CD14-positive monocyte (primary cell): ENCODE measurements at regions not wholly inside any gene's neighbourhood (a gene's known extent, or its start where the extent isn't known, plus 50 kb on each side); places are given as distances from the start of the nearest gene placed in this dataset.

Experiments used
- DNase-seq, 3 donors: peaks; one replicate each; pipeline ENCODE4 v3.0.0-alpha.2; 2011 to 2022
- H2AFZ ChIP-seq: 2 replicates; pipeline ENCODE4 v1.6.0; 2012; ENCODE audit warnings: mild to moderate bottlenecking, low read depth, low read length, inconsistent platforms; ENCODE audit not compliant: insufficient read depth, poor library complexity, severe bottlenecking
- H3K27ac ChIP-seq, 2 donors: 1 replicate in 1 of 2; 2 replicates in 1 of 2; pipeline ENCODE4 v1.5.1; 2012 to 2013; ENCODE audit warnings: low read length in 2 of 2, control low read depth in 1 of 2, inconsistent platforms in 1 of 2, low read depth in 1 of 2, mild to moderate bottlenecking in 1 of 2
- H3K27me3 ChIP-seq, 2 donors: one replicate each; pipeline versions ENCODE4 v1.6.0 to v1.6.1; 2011 to 2013; ENCODE audit warnings: low read length in 2 of 2; ENCODE audit not compliant: control insufficient read depth in 2 of 2, insufficient read depth in 2 of 2
- H3K36me3 ChIP-seq, 2 donors: replicated peaks in 1 of 2; 1 replicate in 1 of 2; 2 replicates in 1 of 2; pipeline versions ENCODE4 v1.5.1 to v1.6.1; 2012 to 2013; ENCODE audit warnings: low read length in 2 of 2, control low read depth in 1 of 2, inconsistent platforms in 1 of 2, mild to moderate bottlenecking in 1 of 2; ENCODE audit not compliant: insufficient read depth in 2 of 2, control insufficient read depth in 1 of 2
- H3K4me1 ChIP-seq, 2 donors: 1 replicate in 1 of 2; 2 replicates in 1 of 2; pipeline versions ENCODE4 v1.5.1 to v1.6.1; 2012 to 2013; ENCODE audit warnings: low read length in 2 of 2, control low read depth in 1 of 2, inconsistent platforms in 1 of 2, mild to moderate bottlenecking in 1 of 2, moderate library complexity in 1 of 2; ENCODE audit not compliant: insufficient read depth in 2 of 2, control insufficient read depth in 1 of 2
- H3K4me2 ChIP-seq: replicated peaks from 2 replicates; pipeline ENCODE3; 2012; ENCODE audit warnings: low read length, moderate library complexity, mild to moderate bottlenecking; ENCODE audit not compliant: poor library complexity, severe bottlenecking; ENCODE audit errors: extremely low read depth
- H3K4me3 ChIP-seq, 3 experiments: fragments of 200-600 bp in 1 of 3; sonication (generic) in 1 of 3; replicated peaks in 1 of 3; 1 replicate in 2 of 3; 2 replicates in 1 of 3; pipeline ENCODE4 v1.5.1; 2011 to 2013; ENCODE audit warnings: low read length in 3 of 3, mild to moderate bottlenecking in 3 of 3, control low read depth in 2 of 3, low read depth in 2 of 3, inconsistent platforms in 1 of 3, moderate library complexity in 1 of 3
- H3K79me2 ChIP-seq: 2 replicates; pipeline ENCODE4 v1.6.0; 2012; ENCODE audit warnings: mild to moderate bottlenecking, control low read depth, inconsistent platforms, low read length, moderate library complexity; ENCODE audit not compliant: insufficient read depth
- H3K9ac ChIP-seq: 2 replicates; pipeline ENCODE4 v1.6.0; 2017; ENCODE audit warnings: low read length, mild to moderate bottlenecking; ENCODE audit not compliant: insufficient read depth, poor library complexity, severe bottlenecking
- H3K9me3 ChIP-seq, 2 donors: replicated peaks in 1 of 2; 1 replicate in 1 of 2; 2 replicates in 1 of 2; pipeline versions ENCODE4 v1.5.1 to v1.6.1; 2012 to 2013; ENCODE audit warnings: low read length in 2 of 2, control low read depth in 1 of 2; ENCODE audit not compliant: control insufficient read depth in 1 of 2, insufficient read depth in 1 of 2
- H4K20me1 ChIP-seq: 2 replicates; pipeline ENCODE4 v1.6.0; 2012; ENCODE audit warnings: mild to moderate bottlenecking, low read length, control low read depth, moderate library complexity; ENCODE audit not compliant: insufficient read depth
- H3K27ac Mint-ChIP-seq, 7 donors: one replicate each; pipeline ENCODE4 v1.8.0; 2020; ENCODE audit warnings: mild to moderate bottlenecking in 7 of 7, mixed read lengths in 7 of 7, moderate library complexity in 6 of 7, inconsistent platforms in 2 of 7
- H3K27me3 Mint-ChIP-seq, 3 donors: one replicate each; pipeline ENCODE4 v1.8.0; 2021 to 2022; ENCODE audit warnings: low read depth in 3 of 3, mild to moderate bottlenecking in 3 of 3, mixed read lengths in 3 of 3, moderate library complexity in 3 of 3, inconsistent platforms in 1 of 3
- H3K36me3 Mint-ChIP-seq, 2 donors: one replicate each; pipeline ENCODE4 v1.8.0; 2020; ENCODE audit warnings: mixed read lengths in 2 of 2, inconsistent platforms in 1 of 2, mild to moderate bottlenecking in 1 of 2
- H3K4me1 Mint-ChIP-seq: one replicate; pipeline ENCODE4 v1.8.0; 2020; ENCODE audit warnings: mild to moderate bottlenecking, mixed read lengths
- H3K4me3 Mint-ChIP-seq, 2 donors: one replicate each; pipeline ENCODE4 v1.8.0; 2020; ENCODE audit warnings: mild to moderate bottlenecking in 2 of 2, mixed read lengths in 2 of 2, moderate library complexity in 1 of 2
- H3K9me3 Mint-ChIP-seq, 7 donors: one replicate each; pipeline ENCODE4 v1.8.0; 2020 to 2022; ENCODE audit warnings: mixed read lengths in 7 of 7, mild to moderate bottlenecking in 6 of 7, moderate library complexity in 6 of 7, inconsistent platforms in 2 of 7
- CTCF ChIP-seq: fragments of 200-600 bp; IDR thresholded peaks from one replicate; pipeline ENCODE4 v1.8.0; 2022; ENCODE audit warnings: antibody characterized with exemption, mild to moderate bottlenecking
- WGBS: methylation state at CpG from one replicate; pipeline ENCODE4 v1.1.5; 2013; ENCODE audit warnings: missing lambda C conversion rate; ENCODE audit not compliant: insufficient coverage; 5-methylcytosine and 5-hydroxymethylcytosine counted together
- intact Hi-C, 2 donors: fragments of 100-400 bp; cut with micrococcal nuclease; formaldehyde crosslinking; loops; one replicate each; pipeline versions ENCODE4 v1.15.0 to v1.15.1; 2023

- no peak for TF ChIP-seq CTCF
- H3K79me2 ChIP-seq, result no peaks in the 10 kb centered on the region
- H3K9me3 Mint-ChIP-seq, result peaks cover 0 to 26% (median 9%) of the 10 kb centered on the region in 7 donors
- H2AFZ ChIP-seq, result no peak overlapping the region
- no peak overlapping the region for H3K9ac ChIP-seq
- no peak overlapping the region for H3K27ac ChIP-seq
- no peaks in the 10 kb centered on the region for H3K36me3 Mint-ChIP-seq
- H3K4me3 ChIP-seq, result no peak overlapping the region
- peaks cover 10 to 20% of the 10 kb centered on the region in 2 donors for H3K9me3 ChIP-seq
- no peak overlapping the region for H3K4me2 ChIP-seq
- no peaks in the 10 kb centered on the region for H3K4me1 Mint-ChIP-seq
- no peaks in the 10 kb centered on the region for H4K20me1 ChIP-seq
- H3K36me3 ChIP-seq, result no peaks in the 10 kb centered on the region
- H3K27ac Mint-ChIP-seq, result no peak overlapping the region
- no peak for DNase-seq
- H3K4me1 ChIP-seq, result no peaks in the 10 kb centered on the region
- no peaks in the 10 kb centered on the region for H3K27me3 ChIP-seq
- no peak overlapping the region for H3K4me3 Mint-ChIP-seq
- no peaks in the 10 kb centered on the region for H3K27me3 Mint-ChIP-seq
- intact Hi-C loops, result no loop called here
Measured at GRCh38 chr22:34326901-34327300, 406.6 kb upstream of the LARGE1 start.

GRCh38 chr22:34330432-34330831 is 410.2 kb upstream of the LARGE1 start:
- H3K9me3 ChIP-seq, result peaks cover 26 to 31% of the 10 kb centered on the region in 2 donors
- H3K9me3 Mint-ChIP-seq, result peaks cover 2 to 32% (median 26%) of the 10 kb centered on the region in 7 donors
- no peak overlapping the region for H3K27ac ChIP-seq
- no peak for TF ChIP-seq CTCF
- H3K36me3 ChIP-seq, result no peaks in the 10 kb centered on the region
- no peaks in the 10 kb centered on the region for H3K27me3 ChIP-seq
- no peaks in the 10 kb centered on the region for H4K20me1 ChIP-seq
- intact Hi-C loops, result no loop called here
- no peaks in the 10 kb centered on the region for H3K4me1 ChIP-seq
- H3K4me2 ChIP-seq, result no peak overlapping the region
- H3K79me2 ChIP-seq, result no peaks in the 10 kb centered on the region
- H3K4me1 Mint-ChIP-seq, result no peaks in the 10 kb centered on the region
- H2AFZ ChIP-seq, result no peak overlapping the region
- no peak overlapping the region for H3K27ac Mint-ChIP-seq
- no peak for DNase-seq
- H3K27me3 Mint-ChIP-seq, result peaks cover 0 to 2% (median 0%) of the 10 kb centered on the region in 3 donors
- H3K4me3 Mint-ChIP-seq, result no peak overlapping the region
- no peak overlapping the region for H3K9ac ChIP-seq
- H3K36me3 Mint-ChIP-seq, result no peaks in the 10 kb centered on the region
- no peak overlapping the region for H3K4me3 ChIP-seq
- WGBS, result 71% methylated on average over 1 of the region's 4 CpGs
